CD4-positive, alpha-beta T cell (primary cell): ENCODE measurements at regions not wholly inside any gene's neighbourhood (a gene's known extent, or its start where the extent isn't known, plus 50 kb on each side); places are given as distances from the start of the nearest gene placed in this dataset.

Source experiments
- ATAC-seq: fragments of 200-7000 bp; cut with Tn5 transposase; one replicate; pipeline ENCODE4 v1.10.0; 2022; ENCODE audit warnings: mild to moderate bottlenecking; ENCODE audit not compliant: poor library complexity
- CTCF ChIA-PET: fragments of 350-600 bp; sonication (Branson Sonifier 250); formaldehyde crosslinking; loops from one replicate; lab custom pipeline; 2021; ENCODE audit warnings: antibody characterized with exemption, inconsistent platforms; lab: Charles Lee
- POLR2A ChIA-PET: fragments of 350-600 bp; sonication (Branson Sonifier 250); formaldehyde crosslinking; loops from one replicate; lab custom pipeline; 2021; ENCODE audit warnings: antibody characterized with exemption, inconsistent platforms; lab: Charles Lee
- DNase-seq, 14 experiments: peaks; one replicate each; pipeline ENCODE4 v3.0.0-alpha.2; 2013 to 2020; ENCODE audit warnings: mixed read lengths in 2 of 14
- H3K27ac ChIP-seq, 2 donors: one replicate each; pipeline versions ENCODE4 v1.5.1 to v1.7.0; 2013; ENCODE audit warnings: low read length in 2 of 2, low read depth in 1 of 2, mild to moderate bottlenecking in 1 of 2
- H3K27me3 ChIP-seq, 2 experiments: 1 replicate in 1 of 2; 2 replicates in 1 of 2; pipeline versions ENCODE4 v1.6.1 to v1.7.0; 2013; ENCODE audit warnings: low read length in 2 of 2, control low read depth in 1 of 2, mild to moderate bottlenecking in 1 of 2, moderate library complexity in 1 of 2; ENCODE audit not compliant: insufficient read depth in 2 of 2, control insufficient read depth in 1 of 2
- H3K36me3 ChIP-seq: one replicate; pipeline ENCODE4 v1.6.1; 2013; ENCODE audit warnings: low read length, control low read depth; ENCODE audit not compliant: insufficient read depth
- H3K4me1 ChIP-seq: one replicate; pipeline ENCODE4 v1.6.1; 2013; ENCODE audit warnings: low read length, control low read depth; ENCODE audit not compliant: insufficient read depth
- H3K4me3 ChIP-seq: one replicate; pipeline ENCODE4 v1.5.1; 2013; ENCODE audit warnings: mild to moderate bottlenecking, low read length, moderate library complexity
- H3K9me3 ChIP-seq, 2 experiments: 1 replicate in 1 of 2; 2 replicates in 1 of 2; pipeline versions ENCODE4 v1.6.1 to v1.7.0; 2013; ENCODE audit warnings: low read length in 2 of 2, mild to moderate bottlenecking in 2 of 2, control low read depth in 1 of 2, moderate library complexity in 1 of 2; ENCODE audit not compliant: control insufficient read depth in 1 of 2, insufficient read depth in 1 of 2
- H3K27ac Mint-ChIP-seq: one replicate; pipeline ENCODE4 v1.8.0; 2020; ENCODE audit warnings: mixed read lengths
- H3K27me3 Mint-ChIP-seq: one replicate; pipeline ENCODE4 v1.8.0; 2021; ENCODE audit warnings: mixed read lengths
- H3K36me3 Mint-ChIP-seq: one replicate; pipeline ENCODE4 v1.8.0; 2021; ENCODE audit warnings: low read depth, mixed read lengths
- H3K4me1 Mint-ChIP-seq: one replicate; pipeline ENCODE4 v1.8.0; 2021; ENCODE audit warnings: low read depth, mixed read lengths
- H3K4me3 Mint-ChIP-seq: one replicate; pipeline ENCODE4 v1.8.0; 2020; ENCODE audit warnings: mild to moderate bottlenecking, mixed read lengths
- H3K9me3 Mint-ChIP-seq: one replicate; pipeline ENCODE4 v1.8.0; 2020; ENCODE audit warnings: mixed read lengths
- CTCF ChIP-seq: fragments of 200-600 bp; IDR thresholded peaks from one replicate; pipeline ENCODE4 v1.8.0; 2022; ENCODE audit warnings: antibody characterized with exemption, mild to moderate bottlenecking
- intact Hi-C, 2 experiments: fragments of 100-400 bp; cut with DNase I in 1 of 2; cut with micrococcal nuclease in 1 of 2; formaldehyde crosslinking; loops; one replicate each; pipeline versions ENCODE4 v1.15.1 to v1.9.0; 2023 to 2025; cut with DNase I, micrococcal nuclease

- Mint-ChIP-seq H3K27ac (no peak overlapping the region), H3K36me3 (no peaks in the 10 kb centered on the region), H3K4me1 (no peaks in the 10 kb centered on the region), H3K4me3 (no peak overlapping the region), H3K9me3 (no peaks in the 10 kb centered on the region), H3K27me3 (peaks cover 4% of the 10 kb centered on the region)
- DNase-seq: no peak
- POLR2A ChIA-PET: no interaction called here
- TF ChIP-seq CTCF: no peak
- no peaks in the 10 kb centered on the region for H3K4me1 ChIP-seq
- H3K4me3 ChIP-seq: no peak overlapping the region
- CTCF ChIA-PET: no interaction called here
- H3K9me3 ChIP-seq: peaks cover 0 to 3% of the 10 kb centered on the region in 2 experiments
- H3K36me3 ChIP-seq: no peaks in the 10 kb centered on the region
- H3K27me3 ChIP-seq: no peaks in the 10 kb centered on the region
- H3K27ac ChIP-seq: no peak overlapping the region
- intact Hi-C loops: no loop called here
- no peak for ATAC-seq
Observed at GRCh38 chr19:31784671-31785101, 435.4 kb upstream of the TSHZ3 start.

- peaks cover 7% of the 10 kb centered on the region for H3K9me3 Mint-ChIP-seq
- Histone ChIP-seq H3K9me3 (peaks cover 0 to 4% of the 10 kb centered on the region in 2 experiments), H3K27me3 (peaks cover 0 to 3% of the 10 kb centered on the region in 2 experiments), H3K27ac (no peak overlapping the region), H3K4me3 (no peak overlapping the region), H3K4me1 (no peaks in the 10 kb centered on the region), H3K36me3 (no peaks in the 10 kb centered on the region)
- no peaks in the 10 kb centered on the region for H3K4me1 Mint-ChIP-seq
- ChIA-PET POLR2A (no interaction called here), CTCF (no interaction called here)
- intact Hi-C loops: no loop called here
- H3K36me3 Mint-ChIP-seq: no peaks in the 10 kb centered on the region
- DNase-seq (no peak), ATAC-seq (no peak)
- no peak overlapping the region for H3K4me3 Mint-ChIP-seq
- no peak for TF ChIP-seq CTCF
- no peaks in the 10 kb centered on the region for H3K27me3 Mint-ChIP-seq
- no peak overlapping the region for H3K27ac Mint-ChIP-seq
Observed at GRCh38 chr19:31801611-31802010, 452.4 kb upstream of the TSHZ3 start.

- no peaks in the 10 kb centered on the region for H3K9me3 Mint-ChIP-seq
- H3K27ac Mint-ChIP-seq: no peak overlapping the region
- ChIA-PET POLR2A (no interaction called here), CTCF (no interaction called here)
- intact Hi-C loops: no loop called here
- DNase-seq: no peak
- H3K27ac ChIP-seq: no peak overlapping the region
- H3K36me3 ChIP-seq: no peaks in the 10 kb centered on the region
- no peaks in the 10 kb centered on the region for H3K36me3 Mint-ChIP-seq
- peaks cover 0 to 3% of the 10 kb centered on the region in 2 experiments for H3K27me3 ChIP-seq
- no peak overlapping the region for H3K4me3 Mint-ChIP-seq
- peaks cover 0 to 4% of the 10 kb centered on the region in 2 experiments for H3K9me3 ChIP-seq
- H3K27me3 Mint-ChIP-seq: no peaks in the 10 kb centered on the region
- TF ChIP-seq CTCF: no peak
- ATAC-seq: no peak
- no peaks in the 10 kb centered on the region for H3K4me1 Mint-ChIP-seq
- H3K4me3 ChIP-seq: no peak overlapping the region
- no peaks in the 10 kb centered on the region for H3K4me1 ChIP-seq
Observed at GRCh38 chr19:31803835-31804446, 454.7 kb upstream of the TSHZ3 start.
